SJCRH30 (cell line): ENCODE measurements at regions not wholly inside any gene's neighbourhood (a gene's known extent, or its start where the extent isn't known, plus 50 kb on each side); places are given as distances from the start of the nearest gene placed in this dataset.

Experiments used
- DNase-seq, 2 experiments: peaks; one replicate each; pipeline ENCODE4 v3.0.0-alpha.2; 2015 to 2020
- H3K27ac ChIP-seq: fragments of 250-450 bp; sonication (Bioruptor Pico); 2 replicates; pipeline ENCODE4 v1.5.1; 2020; ENCODE audit warnings: mild to moderate bottlenecking, moderate library complexity
- H3K27me3 ChIP-seq: fragments of 250-450 bp; sonication (Bioruptor Pico); 2 replicates; pipeline ENCODE4 v1.5.1; 2020; ENCODE audit warnings: mild to moderate bottlenecking, moderate library complexity
- H3K36me3 ChIP-seq: fragments of 250-450 bp; sonication (Bioruptor Pico); 2 replicates; pipeline ENCODE4 v1.5.1; 2020; ENCODE audit warnings: mild to moderate bottlenecking, moderate library complexity
- H3K4me1 ChIP-seq: fragments of 250-450 bp; sonication (Bioruptor Pico); 2 replicates; pipeline ENCODE4 v1.5.1; 2020; ENCODE audit warnings: mild to moderate bottlenecking, moderate library complexity
- H3K4me3 ChIP-seq: fragments of 250-450 bp; sonication (Bioruptor Pico); 2 replicates; pipeline ENCODE4 v1.5.1; 2020; ENCODE audit warnings: mild to moderate bottlenecking, moderate library complexity
- H3K9me3 ChIP-seq: fragments of 250-450 bp; sonication (Bioruptor Pico); replicated peaks from 2 replicates; pipeline ENCODE4 v1.5.1; 2020; ENCODE audit warnings: mild to moderate bottlenecking, moderate library complexity

- H3K4me3 ChIP-seq: no peak overlapping the region
- no peaks in the 10 kb centered on the region for H3K9me3 ChIP-seq
- no peaks in the 10 kb centered on the region for H3K36me3 ChIP-seq
- no peaks in the 10 kb centered on the region for H3K27me3 ChIP-seq
- H3K27ac ChIP-seq: no peak overlapping the region
- peaks cover 2% of the 10 kb centered on the region; the same call in 1 of the 2 replicates for H3K4me1 ChIP-seq
- DNase-seq: no peak
These were observed 210.7 kb upstream of the ATP2B1 start for GRCh38 chr12:89919241-89919906.

GRCh38 chr12:89918172-89918846, 209.7 kb upstream of the ATP2B1 start:
- Histone ChIP-seq H3K27ac (no peak overlapping the region), H3K9me3 (no peaks in the 10 kb centered on the region), H3K36me3 (no peaks in the 10 kb centered on the region), H3K27me3 (no peaks in the 10 kb centered on the region), H3K4me1 (peaks cover 2% of the 10 kb centered on the region; the same call in 1 of the 2 replicates), H3K4me3 (no peak overlapping the region)
- no peak for DNase-seq

- Histone ChIP-seq H3K9me3 (no peaks in the 10 kb centered on the region; the same call in 1 of the 2 replicates), H3K27me3 (no peaks in the 10 kb centered on the region), H3K4me3 (no peak overlapping the region), H3K36me3 (no peaks in the 10 kb centered on the region), H3K4me1 (peaks cover 9% of the 10 kb centered on the region), H3K27ac (no peak overlapping the region)
- DNase-seq: no peak
These were observed 201.1 kb upstream of the ATP2B1 start for GRCh38 chr12:89909753-89910152.

GRCh38 chr12:89907659-89908058, 199.0 kb upstream of the ATP2B1 start:
- Histone ChIP-seq H3K27ac (no peak overlapping the region), H3K4me1 (peaks cover 9% of the 10 kb centered on the region), H3K9me3 (peaks cover 2% of the 10 kb centered on the region), H3K36me3 (no peaks in the 10 kb centered on the region), H3K4me3 (no peak overlapping the region), H3K27me3 (no peaks in the 10 kb centered on the region)
- DNase-seq: peak in 1 of 2 experiments; percentile 32

GRCh38 chr12:89906824-89907223, 198.2 kb upstream of the ATP2B1 start:
- no peak for DNase-seq
- Histone ChIP-seq H3K9me3 (peaks cover 6% of the 10 kb centered on the region), H3K36me3 (no peaks in the 10 kb centered on the region), H3K4me3 (no peak overlapping the region), H3K27me3 (no peaks in the 10 kb centered on the region), H3K4me1 (peaks cover 16% of the 10 kb centered on the region), H3K27ac (no peak overlapping the region)

- H3K36me3 ChIP-seq: no peaks in the 10 kb centered on the region
These were observed 197.5 kb upstream of the ATP2B1 start for GRCh38 chr12:89906178-89906577.

GRCh38 chr12:89901906-89902642, 193.4 kb upstream of the ATP2B1 start:
- Histone ChIP-seq H3K9me3 (peaks cover 6% of the 10 kb centered on the region), H3K4me3 (no peak overlapping the region)

More at GRCh38 chr12:89906178-89906577, 197.5 kb upstream of the ATP2B1 start:
- no peak for DNase-seq
- Histone ChIP-seq H3K9me3 (peaks cover 6% of the 10 kb centered on the region), H3K4me3 (no peak overlapping the region), H3K27ac (no peak overlapping the region), H3K27me3 (no peaks in the 10 kb centered on the region), H3K4me1 (peaks cover 16% of the 10 kb centered on the region)

GRCh38 chr12:89901319-89901718, 192.7 kb upstream of the ATP2B1 start:
- Histone ChIP-seq H3K4me3 (no peak overlapping the region), H3K9me3 (peaks cover 6% of the 10 kb centered on the region), H3K27ac (no peak overlapping the region), H3K27me3 (no peaks in the 10 kb centered on the region), H3K4me1 (peaks cover 8% of the 10 kb centered on the region), H3K36me3 (no peaks in the 10 kb centered on the region)
- no peak for DNase-seq

More at GRCh38 chr12:89901906-89902642, 193.4 kb upstream of the ATP2B1 start:
- Histone ChIP-seq H3K27ac (no peak overlapping the region), H3K36me3 (no peaks in the 10 kb centered on the region), H3K4me1 (peaks cover 8% of the 10 kb centered on the region), H3K27me3 (no peaks in the 10 kb centered on the region)
- no peak for DNase-seq

GRCh38 chr12:89899651-89900050, 191.0 kb upstream of the ATP2B1 start:
- H3K9me3 ChIP-seq: peaks cover 6% of the 10 kb centered on the region
- H3K36me3 ChIP-seq: no peaks in the 10 kb centered on the region
- peaks cover 20% of the 10 kb centered on the region for H3K4me1 ChIP-seq
- DNase-seq: no peak
- no peaks in the 10 kb centered on the region for H3K27me3 ChIP-seq
- no peak overlapping the region for H3K4me3 ChIP-seq
- no peak overlapping the region for H3K27ac ChIP-seq

- no peak overlapping the region for H3K4me3 ChIP-seq
- peaks cover 28% of the 10 kb centered on the region for H3K4me1 ChIP-seq
- H3K36me3 ChIP-seq: no peaks in the 10 kb centered on the region
- no peaks in the 10 kb centered on the region for H3K27me3 ChIP-seq
- H3K27ac ChIP-seq: peak overlapping the region; percentile 24
- DNase-seq: peak in 1 of 2 experiments; percentile 26
- H3K9me3 ChIP-seq: peaks cover 4% of the 10 kb centered on the region; the same call in 1 of the 2 replicates
These were observed 187.0 kb upstream of the ATP2B1 start for GRCh38 chr12:89895591-89895990.

- no peaks in the 10 kb centered on the region for H3K27me3 ChIP-seq
- H3K4me3 ChIP-seq: no peak overlapping the region
- H3K36me3 ChIP-seq: no peaks in the 10 kb centered on the region
- H3K4me1 ChIP-seq: peaks cover 28% of the 10 kb centered on the region
- peak overlapping the region; percentile 24 for H3K27ac ChIP-seq
- peak; percentile 58 to 72 for DNase-seq
- peaks cover 4% of the 10 kb centered on the region; the same call in 1 of the 2 replicates for H3K9me3 ChIP-seq
These were observed 186.5 kb upstream of the ATP2B1 start for GRCh38 chr12:89895101-89895500.

- Histone ChIP-seq H3K27me3 (no peaks in the 10 kb centered on the region), H3K27ac (peak overlapping the region; percentile 23; the same call in 1 of the 2 replicates)
- peak in 1 of 2 experiments; percentile 19 for DNase-seq
These were observed 185.5 kb upstream of the ATP2B1 start for GRCh38 chr12:89893972-89894706.

GRCh38 chr12:89892436-89892835, 183.8 kb upstream of the ATP2B1 start:
- H3K27ac ChIP-seq: no peak overlapping the region
- H3K4me1 ChIP-seq: peaks cover 28% of the 10 kb centered on the region
- H3K27me3 ChIP-seq: no peaks in the 10 kb centered on the region
- H3K9me3 ChIP-seq: peaks cover 4% of the 10 kb centered on the region
- H3K36me3 ChIP-seq: no peaks in the 10 kb centered on the region
- no peak for DNase-seq
- H3K4me3 ChIP-seq: no peak overlapping the region

More at GRCh38 chr12:89893972-89894706, 185.5 kb upstream of the ATP2B1 start:
- Histone ChIP-seq H3K9me3 (peaks cover 4% of the 10 kb centered on the region), H3K4me1 (peaks cover 28% of the 10 kb centered on the region), H3K36me3 (no peaks in the 10 kb centered on the region), H3K4me3 (no peak overlapping the region)

GRCh38 chr12:89891933-89892332, 183.3 kb upstream of the ATP2B1 start:
- Histone ChIP-seq H3K9me3 (peaks cover 4% of the 10 kb centered on the region), H3K4me1 (peaks cover 28% of the 10 kb centered on the region), H3K36me3 (no peaks in the 10 kb centered on the region), H3K4me3 (no peak overlapping the region), H3K27ac (no peak overlapping the region), H3K27me3 (no peaks in the 10 kb centered on the region)
- no peak for DNase-seq
